H7 (cell line): ENCODE measurements at regions not wholly inside any gene's neighbourhood (a gene's known extent, or its start where the extent isn't known, plus 50 kb on each side); places are given as distances from the start of the nearest gene placed in this dataset.

Experiments used
- DNase-seq: peaks from one replicate; pipeline ENCODE4 v3.0.0; 2012
- H3K27me3 ChIP-seq: 2 replicates; pipeline ENCODE4 v1.6.0; 2011; ENCODE audit warnings: mild to moderate bottlenecking, low read length; ENCODE audit not compliant: control insufficient read depth, insufficient read depth
- H3K36me3 ChIP-seq: replicated peaks from 2 replicates; pipeline ENCODE4 v1.5.1; 2011; ENCODE audit warnings: low read length; ENCODE audit not compliant: control insufficient read depth, insufficient read depth
- H3K4me3 ChIP-seq: 2 replicates; pipeline ENCODE4 v1.5.1; 2011; ENCODE audit warnings: low read depth, mild to moderate bottlenecking, control low read depth, low read length, moderate library complexity; ENCODE audit not compliant: insufficient read depth

- Histone ChIP-seq H3K36me3 (no peaks in the 10 kb centered on the region), H3K4me3 (no peak overlapping the region), H3K27me3 (no peaks in the 10 kb centered on the region)
- DNase-seq: peak; percentile 8
Measured at GRCh38 chr14:85222341-85222740, 307.6 kb upstream of the FLRT2 start.

GRCh38 chr14:85223667-85224066, 306.3 kb upstream of the FLRT2 start:
- Histone ChIP-seq H3K4me3 (no peak overlapping the region), H3K36me3 (no peaks in the 10 kb centered on the region), H3K27me3 (no peaks in the 10 kb centered on the region)
- DNase-seq: peak; percentile 6

GRCh38 chr14:85224241-85224640, 305.7 kb upstream of the FLRT2 start:
- no peak for DNase-seq
- Histone ChIP-seq H3K27me3 (no peaks in the 10 kb centered on the region), H3K4me3 (no peak overlapping the region), H3K36me3 (no peaks in the 10 kb centered on the region)

- Histone ChIP-seq H3K4me3 (no peak overlapping the region), H3K27me3 (no peaks in the 10 kb centered on the region), H3K36me3 (no peaks in the 10 kb centered on the region)
- no peak for DNase-seq
Measured at GRCh38 chr14:85233756-85234155, 296.2 kb upstream of the FLRT2 start.

- Histone ChIP-seq H3K36me3 (no peaks in the 10 kb centered on the region), H3K4me3 (no peak overlapping the region), H3K27me3 (no peaks in the 10 kb centered on the region)
- no peak for DNase-seq
Measured at GRCh38 chr14:85234156-85235025, 295.6 kb upstream of the FLRT2 start.

GRCh38 chr14:85235868-85236267, 294.1 kb upstream of the FLRT2 start:
- Histone ChIP-seq H3K4me3 (no peak overlapping the region), H3K27me3 (no peaks in the 10 kb centered on the region), H3K36me3 (no peaks in the 10 kb centered on the region)
- no peak for DNase-seq

- Histone ChIP-seq H3K36me3 (no peaks in the 10 kb centered on the region), H3K4me3 (no peak overlapping the region), H3K27me3 (no peaks in the 10 kb centered on the region)
- DNase-seq: no peak
Measured at GRCh38 chr14:85236296-85236695, 293.6 kb upstream of the FLRT2 start.

GRCh38 chr14:85239791-85240190, 290.2 kb upstream of the FLRT2 start:
- Histone ChIP-seq H3K27me3 (no peaks in the 10 kb centered on the region), H3K4me3 (no peak overlapping the region), H3K36me3 (no peaks in the 10 kb centered on the region)
- no peak for DNase-seq

GRCh38 chr14:85241022-85241855, 288.7 kb upstream of the FLRT2 start:
- H3K36me3 ChIP-seq: no peaks in the 10 kb centered on the region
- no peak overlapping the region for H3K4me3 ChIP-seq
- H3K27me3 ChIP-seq: no peaks in the 10 kb centered on the region
- DNase-seq: no peak

GRCh38 chr14:85242666-85243065, 287.3 kb upstream of the FLRT2 start:
- Histone ChIP-seq H3K4me3 (no peak overlapping the region), H3K36me3 (no peaks in the 10 kb centered on the region), H3K27me3 (no peaks in the 10 kb centered on the region)
- no peak for DNase-seq

GRCh38 chr14:85243321-85243720, 286.6 kb upstream of the FLRT2 start:
- no peaks in the 10 kb centered on the region for H3K27me3 ChIP-seq
- no peaks in the 10 kb centered on the region for H3K36me3 ChIP-seq
- DNase-seq: no peak
- H3K4me3 ChIP-seq: no peak overlapping the region

- no peak overlapping the region for H3K4me3 ChIP-seq
- H3K36me3 ChIP-seq: no peaks in the 10 kb centered on the region
- DNase-seq: no peak
- H3K27me3 ChIP-seq: no peaks in the 10 kb centered on the region
Measured at GRCh38 chr14:85247071-85247470, 282.9 kb upstream of the FLRT2 start.

GRCh38 chr14:85248881-85249635, 280.9 kb upstream of the FLRT2 start:
- no peak overlapping the region for H3K4me3 ChIP-seq
- DNase-seq: no peak
- H3K27me3 ChIP-seq: no peaks in the 10 kb centered on the region
- no peaks in the 10 kb centered on the region for H3K36me3 ChIP-seq

GRCh38 chr14:85250414-85251189, 279.3 kb upstream of the FLRT2 start:
- Histone ChIP-seq H3K27me3 (no peaks in the 10 kb centered on the region), H3K36me3 (no peaks in the 10 kb centered on the region), H3K4me3 (no peak overlapping the region)
- peak; percentile 24 for DNase-seq
